ENCODE measurements at regions not wholly inside any gene's neighbourhood (a gene's known extent, or its start where the extent isn't known, plus 50 kb on each side); places are given as distances from the start of the nearest gene placed in this dataset.

DNA sequence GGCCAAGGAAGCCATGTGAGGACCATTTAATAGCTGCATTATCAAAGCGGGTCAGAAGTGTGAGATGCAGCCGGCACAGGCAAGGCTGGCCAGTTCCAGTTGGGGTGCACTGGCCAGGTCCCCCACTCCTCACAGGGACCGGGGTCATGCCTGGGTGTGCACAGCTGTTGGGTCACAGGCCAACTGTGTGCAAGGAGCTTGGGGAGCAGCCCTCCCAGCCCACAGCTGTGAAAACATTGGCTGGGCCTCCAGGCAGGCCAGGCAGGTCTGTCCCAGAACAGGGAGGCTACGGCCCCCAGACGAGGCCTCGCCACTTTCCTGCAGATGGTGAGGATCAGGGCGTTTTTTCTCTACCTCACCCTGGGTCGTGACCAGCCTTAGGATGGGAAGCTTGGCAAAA is 521.0 kb downstream of the NTRK3 start:
- Histone ChIP-seq H3K4me1 (ENCODE audit: control insufficient read depth, insufficient read depth, low read length) (no peaks in the 10 kb centered on the region), H3K9me3 (ENCODE audit: control insufficient read depth, low read length) (no peaks in the 10 kb centered on the region), H3K4me3 (ENCODE audit: low read length) (no peak overlapping the region), H3K36me3 (ENCODE audit: control insufficient read depth, insufficient read depth, low read length, severe bottlenecking) (no peaks in the 10 kb centered on the region), H3K9ac (ENCODE audit: low read length) (no peak overlapping the region), H3K27me3 (replicated peaks; ENCODE audit: control insufficient read depth, insufficient read depth, low read length) (peaks cover 27% of the 10 kb centered on the region)
- no peak for DNase-seq (ENCODE audit: low read depth)

GRCh38 chr15:87734571-87735373 is 521.8 kb downstream of the NTRK3 start:
- Histone ChIP-seq H3K9me3 (ENCODE audit: control insufficient read depth, low read length) (no peaks in the 10 kb centered on the region), H3K27me3 (replicated peaks; ENCODE audit: control insufficient read depth, insufficient read depth, low read length) (peaks cover 27% of the 10 kb centered on the region), H3K4me1 (ENCODE audit: control insufficient read depth, insufficient read depth, low read length) (no peaks in the 10 kb centered on the region), H3K36me3 (ENCODE audit: control insufficient read depth, insufficient read depth, low read length, severe bottlenecking) (no peaks in the 10 kb centered on the region), H3K4me3 (ENCODE audit: low read length) (no peak overlapping the region), H3K9ac (ENCODE audit: low read length) (no peak overlapping the region)
- DNase-seq (ENCODE audit: low read depth): no peak

GRCh38 chr15:87733977-87734376 is 522.6 kb downstream of the NTRK3 start:
- Histone ChIP-seq H3K27me3 (replicated peaks; ENCODE audit: control insufficient read depth, insufficient read depth, low read length) (peaks cover 24% of the 10 kb centered on the region), H3K36me3 (ENCODE audit: control insufficient read depth, insufficient read depth, low read length, severe bottlenecking) (no peaks in the 10 kb centered on the region), H3K4me3 (ENCODE audit: low read length) (no peak overlapping the region), H3K4me1 (ENCODE audit: control insufficient read depth, insufficient read depth, low read length) (no peaks in the 10 kb centered on the region), H3K9ac (ENCODE audit: low read length) (no peak overlapping the region), H3K9me3 (ENCODE audit: control insufficient read depth, low read length) (no peaks in the 10 kb centered on the region)
- no peak for DNase-seq (ENCODE audit: low read depth)

DNA sequence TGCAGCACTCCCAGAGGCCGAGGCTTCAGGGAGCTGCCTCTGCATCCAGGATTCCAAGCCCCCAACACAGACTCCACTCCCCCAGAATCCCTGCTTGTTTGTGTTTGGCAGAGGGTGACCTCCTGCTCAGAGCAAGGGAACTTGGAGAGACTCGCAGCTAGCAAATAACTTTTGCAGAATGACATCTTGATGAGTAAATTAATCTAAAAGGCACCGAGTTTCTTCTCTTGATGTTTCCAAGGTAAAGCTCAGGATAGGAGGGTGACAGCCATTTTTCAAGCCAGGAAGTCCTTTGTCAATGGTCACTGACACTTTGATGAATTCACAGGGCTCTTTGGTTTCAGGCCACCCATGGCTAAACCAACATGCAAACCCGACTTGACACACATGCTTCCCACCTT is 523.0 kb downstream of the NTRK3 start:
- H3K9me3 ChIP-seq (ENCODE audit: control insufficient read depth, low read length): no peaks in the 10 kb centered on the region
- H3K27me3 ChIP-seq (replicated peaks; ENCODE audit: control insufficient read depth, insufficient read depth, low read length): peaks cover 19% of the 10 kb centered on the region

DNA sequence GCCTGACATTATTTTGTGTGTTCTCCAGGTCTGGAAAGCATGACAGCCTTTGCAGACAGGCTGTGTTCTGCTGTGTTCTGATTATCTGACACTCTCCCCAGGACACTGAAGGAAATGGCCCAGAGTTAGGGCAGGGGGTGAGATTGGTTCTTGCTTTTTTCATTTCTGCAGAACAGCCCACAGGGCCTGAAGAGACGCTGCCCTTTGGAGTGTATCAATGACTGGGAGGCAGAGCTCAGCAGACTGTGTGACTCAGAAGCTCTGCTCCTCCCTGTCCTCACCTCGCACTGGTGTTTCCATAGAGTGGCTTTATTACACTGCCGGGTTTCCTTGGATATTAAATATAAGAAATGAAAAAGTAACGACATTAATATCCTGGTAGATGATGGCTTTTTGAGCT is 523.6 kb downstream of the NTRK3 start:
- Histone ChIP-seq H3K27me3 (replicated peaks; ENCODE audit: control insufficient read depth, insufficient read depth, low read length) (peaks cover 19% of the 10 kb centered on the region), H3K9me3 (ENCODE audit: control insufficient read depth, low read length) (no peaks in the 10 kb centered on the region), H3K9ac (ENCODE audit: low read length) (no peak overlapping the region), H3K4me1 (ENCODE audit: control insufficient read depth, insufficient read depth, low read length) (no peaks in the 10 kb centered on the region), H3K36me3 (ENCODE audit: control insufficient read depth, insufficient read depth, low read length, severe bottlenecking) (no peaks in the 10 kb centered on the region), H3K4me3 (ENCODE audit: low read length) (no peak overlapping the region)
- DNase-seq (ENCODE audit: low read depth): peak; percentile 19

More for the DNA sequence above, 523.0 kb downstream of the NTRK3 start:
- H3K9ac ChIP-seq (ENCODE audit: low read length): no peak overlapping the region
- no peaks in the 10 kb centered on the region for H3K36me3 ChIP-seq (ENCODE audit: control insufficient read depth, insufficient read depth, low read length, severe bottlenecking)
- no peak for DNase-seq (ENCODE audit: low read depth)
- no peak overlapping the region for H3K4me3 ChIP-seq (ENCODE audit: low read length)
- H3K4me1 ChIP-seq (ENCODE audit: control insufficient read depth, insufficient read depth, low read length): no peaks in the 10 kb centered on the region

GRCh38 chr15:87731630-87732029 is 524.9 kb downstream of the NTRK3 start:
- Histone ChIP-seq H3K9me3 (ENCODE audit: control insufficient read depth, low read length) (no peaks in the 10 kb centered on the region), H3K27me3 (replicated peaks; ENCODE audit: control insufficient read depth, insufficient read depth, low read length) (peaks cover 24% of the 10 kb centered on the region), H3K9ac (ENCODE audit: low read length) (no peak overlapping the region), H3K4me3 (ENCODE audit: low read length) (no peak overlapping the region), H3K4me1 (ENCODE audit: control insufficient read depth, insufficient read depth, low read length) (no peaks in the 10 kb centered on the region), H3K36me3 (ENCODE audit: control insufficient read depth, insufficient read depth, low read length, severe bottlenecking) (no peaks in the 10 kb centered on the region)
- no peak for DNase-seq (ENCODE audit: low read depth)

GRCh38 chr15:87730706-87731105 is 525.8 kb downstream of the NTRK3 start:
- Histone ChIP-seq H3K9ac (ENCODE audit: low read length) (no peak overlapping the region), H3K9me3 (ENCODE audit: control insufficient read depth, low read length) (no peaks in the 10 kb centered on the region), H3K36me3 (ENCODE audit: control insufficient read depth, insufficient read depth, low read length, severe bottlenecking) (no peaks in the 10 kb centered on the region), H3K4me1 (ENCODE audit: control insufficient read depth, insufficient read depth, low read length) (no peaks in the 10 kb centered on the region), H3K4me3 (ENCODE audit: low read length) (no peak overlapping the region), H3K27me3 (replicated peaks; ENCODE audit: control insufficient read depth, insufficient read depth, low read length) (peaks cover 27% of the 10 kb centered on the region)
- DNase-seq (ENCODE audit: low read depth): no peak

DNA sequence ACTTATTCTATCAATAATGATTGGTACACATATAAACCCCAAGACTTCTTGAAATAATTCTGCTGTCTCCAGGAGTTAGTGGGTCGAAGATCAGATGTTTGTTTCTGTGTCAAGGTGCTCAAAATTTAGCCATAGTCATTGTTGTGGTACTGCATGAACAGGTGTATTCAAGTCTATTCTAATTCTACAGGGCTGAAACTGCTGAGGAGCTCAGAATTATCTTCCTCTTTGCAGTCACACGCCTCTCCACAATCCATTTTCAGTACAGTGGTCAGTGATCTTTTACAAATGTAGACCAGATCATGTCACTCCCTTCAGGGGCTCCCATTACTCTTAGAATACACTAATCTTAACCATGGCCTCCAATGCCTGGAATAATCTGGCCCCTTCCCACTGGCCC is 527.5 kb downstream of the NTRK3 start:
- no peaks in the 10 kb centered on the region for H3K4me1 ChIP-seq (ENCODE audit: control insufficient read depth, insufficient read depth, low read length)

GRCh38 chr15:87727073-87727472 is 529.5 kb downstream of the NTRK3 start:
- Histone ChIP-seq H3K27me3 (replicated peaks; ENCODE audit: control insufficient read depth, insufficient read depth, low read length) (peaks cover 13% of the 10 kb centered on the region), H3K9ac (ENCODE audit: low read length) (no peak overlapping the region), H3K9me3 (ENCODE audit: control insufficient read depth, low read length) (no peaks in the 10 kb centered on the region), H3K36me3 (ENCODE audit: control insufficient read depth, insufficient read depth, low read length, severe bottlenecking) (no peaks in the 10 kb centered on the region), H3K4me1 (ENCODE audit: control insufficient read depth, insufficient read depth, low read length) (no peaks in the 10 kb centered on the region), H3K4me3 (ENCODE audit: low read length) (no peak overlapping the region)
- no peak for DNase-seq (ENCODE audit: low read depth)

More for the DNA sequence above, 527.5 kb downstream of the NTRK3 start:
- Histone ChIP-seq H3K9ac (ENCODE audit: low read length) (no peak overlapping the region), H3K36me3 (ENCODE audit: control insufficient read depth, insufficient read depth, low read length, severe bottlenecking) (no peaks in the 10 kb centered on the region), H3K9me3 (ENCODE audit: control insufficient read depth, low read length) (no peaks in the 10 kb centered on the region), H3K27me3 (replicated peaks; ENCODE audit: control insufficient read depth, insufficient read depth, low read length) (peaks cover 17% of the 10 kb centered on the region), H3K4me3 (ENCODE audit: low read length) (no peak overlapping the region)
- DNase-seq (ENCODE audit: low read depth): no peak

- DNase-seq (ENCODE audit: low read depth): no peak
- Histone ChIP-seq H3K4me1 (ENCODE audit: control insufficient read depth, insufficient read depth, low read length) (no peaks in the 10 kb centered on the region), H3K4me3 (ENCODE audit: low read length) (no peak overlapping the region), H3K36me3 (ENCODE audit: control insufficient read depth, insufficient read depth, low read length, severe bottlenecking) (no peaks in the 10 kb centered on the region), H3K9ac (ENCODE audit: low read length) (no peak overlapping the region), H3K9me3 (ENCODE audit: control insufficient read depth, low read length) (no peaks in the 10 kb centered on the region), H3K27me3 (replicated peaks; ENCODE audit: control insufficient read depth, insufficient read depth, low read length) (peaks cover 13% of the 10 kb centered on the region)
Observed at GRCh38 chr15:87724330-87724729, 532.2 kb downstream of the NTRK3 start.

DNA sequence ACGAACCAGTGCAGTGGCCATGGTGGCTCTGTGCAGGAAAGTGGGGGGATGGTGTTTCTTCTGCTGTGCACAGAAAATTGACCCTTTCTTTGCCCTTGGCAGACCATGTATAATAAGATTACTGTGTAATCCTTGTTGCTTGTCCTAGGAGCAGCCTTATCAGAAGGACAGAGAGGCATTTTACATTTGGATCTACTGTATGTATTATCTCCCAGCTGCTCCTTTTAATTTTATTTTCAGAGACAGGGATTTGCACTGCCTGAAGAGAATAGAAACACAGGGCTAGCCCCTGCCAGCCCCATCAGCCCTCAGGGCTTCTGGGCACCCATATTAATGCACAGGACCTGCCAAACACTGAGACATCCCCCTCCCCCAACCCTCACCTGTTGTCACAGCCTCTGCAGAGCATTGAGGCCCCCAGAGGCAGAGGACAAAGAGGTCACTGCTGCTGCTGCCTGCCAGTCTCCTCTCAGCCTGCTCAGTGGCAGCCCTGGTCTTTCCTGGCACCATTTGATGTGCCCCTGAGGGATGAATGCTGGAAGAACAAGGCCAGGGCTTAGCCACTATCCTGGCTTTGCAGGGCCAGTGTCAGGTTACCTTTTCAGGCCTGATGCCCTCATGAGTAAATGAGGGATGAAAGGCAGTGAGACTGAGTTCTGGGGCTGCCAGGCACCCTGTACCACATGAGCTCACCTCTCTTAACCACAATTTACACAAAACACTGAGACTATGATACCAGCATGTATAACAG is 533.4 kb downstream of the NTRK3 start:
- no peak for DNase-seq (ENCODE audit: low read depth)
- Histone ChIP-seq H3K36me3 (ENCODE audit: control insufficient read depth, insufficient read depth, low read length, severe bottlenecking) (no peaks in the 10 kb centered on the region), H3K4me1 (ENCODE audit: control insufficient read depth, insufficient read depth, low read length) (no peaks in the 10 kb centered on the region), H3K9me3 (ENCODE audit: control insufficient read depth, low read length) (no peaks in the 10 kb centered on the region), H3K9ac (ENCODE audit: low read length) (no peak overlapping the region), H3K4me3 (ENCODE audit: low read length) (no peak overlapping the region), H3K27me3 (replicated peaks; ENCODE audit: control insufficient read depth, insufficient read depth, low read length) (peaks cover 9% of the 10 kb centered on the region)

Measured in adipocyte (in vitro differentiated cells).